ENCODE measurements at regions not wholly inside any gene's neighbourhood (a gene's known extent, or its start where the extent isn't known, plus 50 kb on each side); places are given as distances from the start of the nearest gene placed in this dataset.
"Not testable (repeated sequence)": the region's sequence is repeated elsewhere in the genome, so short reads cannot be mapped to it uniquely, and the experiment has no call there.

GRCh38 chr6:25157183-25157582 lies 122.0 kb upstream of the CARMIL1 start:
- DNase-seq (ENCODE audit: low read depth in 2 of 2): no peak

DNA sequence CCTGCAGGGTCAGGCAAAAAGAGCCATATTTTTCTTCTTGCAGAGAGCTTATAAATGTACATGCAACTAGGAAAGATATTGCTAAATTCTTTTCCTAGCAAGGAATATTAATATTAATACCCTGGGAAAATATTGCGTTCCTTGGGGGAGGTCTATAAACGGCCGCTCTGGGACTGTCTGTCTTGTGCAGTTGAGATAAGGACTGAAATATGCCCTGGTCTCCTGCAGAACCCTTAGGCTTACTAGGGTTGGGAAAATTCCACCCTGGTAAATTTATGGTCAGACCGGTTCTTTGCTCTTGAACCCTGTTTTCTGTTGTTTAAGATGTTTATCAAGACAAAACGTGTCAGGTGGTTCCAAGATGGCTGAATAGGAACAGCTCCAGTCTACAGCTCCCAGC lies 121.3 kb upstream of the CARMIL1 start:
- no peak for DNase-seq (ENCODE audit: low read depth in 2 of 2)

- not testable (repeated sequence) for DNase-seq (ENCODE audit: low read depth in 2 of 2)
Measured at GRCh38 chr6:25160134-25160533, 119.0 kb upstream of the CARMIL1 start.

GRCh38 chr6:25165177-25165576 lies 114.0 kb upstream of the CARMIL1 start:
- no peak for DNase-seq (ENCODE audit: low read depth in 2 of 2)

GRCh38 chr6:25165800-25166199 lies 113.4 kb upstream of the CARMIL1 start:
- DNase-seq (ENCODE audit: low read depth in 2 of 2): no peak

DNA sequence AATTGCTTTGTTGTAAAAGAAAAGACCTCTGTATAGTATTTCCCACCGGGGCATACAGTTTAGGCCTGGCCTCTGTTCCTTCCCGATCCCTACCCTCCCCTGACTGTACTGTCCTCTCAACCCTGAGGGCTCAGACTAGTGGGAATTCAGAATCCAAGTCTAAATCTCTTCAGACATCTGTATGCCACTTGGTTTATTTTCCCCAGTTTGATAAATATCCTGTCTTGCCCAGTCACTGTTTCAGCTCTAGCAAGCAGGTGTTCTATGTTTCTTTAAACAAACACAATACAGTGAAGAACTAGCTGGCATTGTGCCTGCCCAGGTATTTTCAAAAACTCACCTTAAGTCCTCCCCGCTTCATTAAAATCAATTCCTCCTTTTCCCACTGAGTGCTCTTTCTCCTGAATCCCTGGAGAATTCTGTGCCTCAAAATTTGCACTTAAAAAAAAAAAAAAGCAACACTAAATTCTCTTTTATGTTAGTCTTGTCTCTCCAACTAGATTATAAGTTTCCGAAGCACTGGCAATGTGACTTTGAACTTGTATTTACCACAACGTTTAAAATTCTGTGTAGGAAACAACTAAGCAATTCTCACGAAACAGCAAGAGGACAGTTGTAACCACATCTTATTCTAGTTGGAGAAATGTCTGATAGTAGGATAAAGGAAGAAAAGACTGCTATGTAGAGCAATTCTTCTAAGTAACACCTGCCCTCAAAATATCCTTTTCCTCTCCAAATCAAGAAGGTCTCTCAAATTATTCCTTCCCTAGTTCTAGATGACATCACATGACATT lies 112.0 kb upstream of the CARMIL1 start:
- no peak for DNase-seq (ENCODE audit: low read depth in 2 of 2)

DNA sequence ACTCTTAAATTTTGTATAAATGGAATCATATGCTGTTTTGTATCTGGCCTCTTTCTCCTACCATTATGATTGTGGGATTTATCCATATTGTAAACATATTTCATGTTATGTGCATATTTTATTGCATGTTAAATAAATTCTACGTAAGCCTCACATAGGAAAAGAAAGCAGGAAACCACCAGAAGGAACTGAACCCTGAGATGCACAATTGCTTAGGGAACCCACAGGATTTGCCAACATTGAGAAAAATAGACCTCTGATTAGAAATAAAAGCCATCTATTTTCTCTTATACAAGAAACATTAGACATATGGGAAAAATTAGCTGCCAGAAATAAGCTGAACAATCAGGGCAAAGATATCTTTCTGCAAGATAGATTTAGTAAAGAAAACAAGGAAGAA lies 111.2 kb upstream of the CARMIL1 start:
- no peak for DNase-seq (ENCODE audit: low read depth in 2 of 2)

GRCh38 chr6:25168637-25169036 lies 110.5 kb upstream of the CARMIL1 start:
- DNase-seq (ENCODE audit: low read depth in 2 of 2): no peak

DNA sequence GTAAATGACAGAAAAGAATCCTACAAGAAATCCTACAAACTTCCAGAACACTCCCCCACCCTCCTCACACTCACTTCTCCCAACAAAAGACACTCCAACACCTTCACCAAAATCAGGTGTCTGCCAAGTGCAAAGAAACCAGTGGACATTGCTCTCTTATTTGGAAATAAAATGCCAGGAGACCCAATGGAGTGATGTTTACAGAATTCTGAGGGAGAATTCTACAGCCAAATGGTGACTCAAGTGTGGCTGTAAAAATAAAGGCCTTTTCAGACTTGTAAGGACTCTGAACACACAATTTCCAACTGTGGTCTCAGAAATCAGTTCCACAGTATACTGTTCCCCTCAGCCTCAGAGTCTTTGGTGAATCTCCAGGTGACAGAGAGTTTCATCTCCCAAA lies 109.6 kb upstream of the CARMIL1 start:
- no peak for DNase-seq (ENCODE audit: low read depth in 2 of 2)

GRCh38 chr6:25169961-25170360 lies 109.2 kb upstream of the CARMIL1 start:
- no peak for DNase-seq (ENCODE audit: low read depth in 2 of 2)

DNA sequence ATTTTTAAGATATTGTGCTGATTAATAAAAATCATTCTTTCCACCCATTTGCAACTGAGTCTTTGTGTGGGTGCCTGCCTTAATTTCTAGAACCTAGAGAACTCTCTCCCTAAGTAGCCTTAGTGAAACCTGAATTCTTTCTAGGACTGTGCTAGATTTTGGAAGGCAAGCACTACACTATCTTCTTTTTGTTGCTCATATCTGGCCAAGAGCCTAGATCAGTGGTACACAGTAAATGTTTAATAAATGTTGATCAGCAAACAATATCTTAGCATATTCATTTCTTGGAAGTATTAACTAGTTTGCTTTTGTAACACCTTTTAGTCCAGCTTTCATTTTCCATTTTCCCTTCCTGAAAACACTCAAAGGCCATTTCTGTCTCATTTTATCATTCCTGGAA lies 108.5 kb upstream of the CARMIL1 start:
- no peak for DNase-seq (ENCODE audit: low read depth in 2 of 2)

GRCh38 chr6:25171301-25171700 lies 107.9 kb upstream of the CARMIL1 start:
- no peak for DNase-seq (ENCODE audit: low read depth in 2 of 2)

DNA sequence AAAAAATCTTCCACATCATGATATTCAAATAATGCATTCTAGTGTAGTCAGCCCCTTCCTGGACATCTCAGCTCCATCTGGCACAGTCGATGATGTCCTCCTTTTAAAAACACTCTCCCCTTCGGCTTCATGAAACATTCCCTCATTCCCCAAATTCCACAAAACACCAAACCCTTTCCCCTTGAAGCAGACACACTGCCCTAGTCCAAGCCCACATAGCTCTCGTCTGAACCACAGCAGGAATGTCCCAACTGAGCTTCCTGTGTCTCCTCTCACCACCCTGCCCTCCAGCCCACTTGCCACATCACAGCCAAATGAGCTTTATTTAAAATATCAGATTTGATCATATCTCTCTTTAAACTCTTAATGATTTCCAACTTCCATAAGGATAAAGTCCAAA lies 106.4 kb upstream of the CARMIL1 start:
- no peak for DNase-seq (ENCODE audit: low read depth in 2 of 2)

- DNase-seq (ENCODE audit: low read depth in 2 of 2): no peak
Measured at GRCh38 chr6:25173246-25173645, 105.9 kb upstream of the CARMIL1 start.

- no peak for DNase-seq (ENCODE audit: low read depth in 2 of 2)
Measured at GRCh38 chr6:25173951-25174474, 105.2 kb upstream of the CARMIL1 start.

DNA sequence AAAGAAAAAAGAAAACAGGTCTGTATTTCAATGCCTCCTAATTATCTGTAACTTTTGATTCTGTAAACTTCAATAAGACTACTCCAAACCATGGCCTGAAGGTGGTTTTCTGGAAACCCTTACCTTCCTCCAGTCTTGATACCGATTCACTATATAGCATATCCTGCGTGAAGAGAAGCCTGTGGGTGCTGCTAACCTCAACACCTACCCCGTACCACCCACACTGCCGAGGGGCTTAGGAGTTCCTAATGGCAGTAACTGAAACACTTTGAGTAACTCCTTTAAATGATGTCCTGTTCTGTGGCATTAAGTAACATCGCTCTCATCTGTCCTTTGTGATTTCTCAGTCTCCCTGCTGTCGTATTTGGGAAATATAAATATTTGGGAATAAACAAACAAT lies 104.5 kb upstream of the CARMIL1 start:
- no peak for DNase-seq (ENCODE audit: low read depth in 2 of 2)

DNA sequence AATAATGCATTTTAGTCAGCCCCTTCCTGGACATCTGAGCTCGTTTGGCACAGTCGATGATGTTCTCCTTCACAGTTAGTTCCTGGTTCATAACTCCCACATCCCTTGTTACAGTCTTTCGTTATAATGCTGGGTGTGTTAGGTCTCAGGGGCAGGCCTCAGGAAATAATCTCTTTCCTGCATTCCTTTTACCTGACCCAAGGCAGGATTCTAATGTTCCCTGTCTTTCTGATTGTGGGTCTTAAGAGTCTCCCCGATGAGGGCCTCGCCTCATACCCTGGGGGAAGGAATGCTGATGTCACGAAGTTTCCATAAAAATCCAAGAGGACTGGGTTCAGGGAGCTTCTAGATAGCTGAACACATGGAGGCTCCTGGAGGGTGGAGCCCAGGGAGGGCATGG lies 104.0 kb upstream of the CARMIL1 start:
- DNase-seq (ENCODE audit: low read depth in 2 of 2): no peak

DNA sequence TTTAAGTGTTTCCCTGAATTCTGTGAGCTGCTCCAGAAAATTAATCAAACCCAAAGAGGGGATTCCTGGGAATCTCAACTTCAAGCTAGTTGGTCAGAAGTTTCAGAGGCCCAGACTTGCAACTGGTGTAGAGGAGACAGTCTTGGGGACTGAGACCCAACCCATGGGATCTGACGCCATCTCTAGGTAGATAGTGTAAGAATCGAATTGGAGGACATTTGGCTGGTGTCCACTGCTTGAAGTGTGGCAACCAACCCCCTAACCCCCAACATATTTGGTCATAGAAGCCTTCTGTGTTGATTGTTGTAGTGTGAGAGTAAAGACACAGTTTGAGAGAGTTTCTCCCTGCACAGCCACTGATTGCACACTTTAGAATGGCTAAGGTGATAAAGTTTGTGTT lies 103.5 kb upstream of the CARMIL1 start:
- no peak for DNase-seq (ENCODE audit: low read depth in 2 of 2)

- no peak for DNase-seq (ENCODE audit: low read depth in 2 of 2)
Measured at GRCh38 chr6:25176466-25176865, 102.7 kb upstream of the CARMIL1 start.

GRCh38 chr6:25177500-25178028 lies 101.6 kb upstream of the CARMIL1 start:
- DNase-seq (ENCODE audit: low read depth in 2 of 2): no peak

DNA sequence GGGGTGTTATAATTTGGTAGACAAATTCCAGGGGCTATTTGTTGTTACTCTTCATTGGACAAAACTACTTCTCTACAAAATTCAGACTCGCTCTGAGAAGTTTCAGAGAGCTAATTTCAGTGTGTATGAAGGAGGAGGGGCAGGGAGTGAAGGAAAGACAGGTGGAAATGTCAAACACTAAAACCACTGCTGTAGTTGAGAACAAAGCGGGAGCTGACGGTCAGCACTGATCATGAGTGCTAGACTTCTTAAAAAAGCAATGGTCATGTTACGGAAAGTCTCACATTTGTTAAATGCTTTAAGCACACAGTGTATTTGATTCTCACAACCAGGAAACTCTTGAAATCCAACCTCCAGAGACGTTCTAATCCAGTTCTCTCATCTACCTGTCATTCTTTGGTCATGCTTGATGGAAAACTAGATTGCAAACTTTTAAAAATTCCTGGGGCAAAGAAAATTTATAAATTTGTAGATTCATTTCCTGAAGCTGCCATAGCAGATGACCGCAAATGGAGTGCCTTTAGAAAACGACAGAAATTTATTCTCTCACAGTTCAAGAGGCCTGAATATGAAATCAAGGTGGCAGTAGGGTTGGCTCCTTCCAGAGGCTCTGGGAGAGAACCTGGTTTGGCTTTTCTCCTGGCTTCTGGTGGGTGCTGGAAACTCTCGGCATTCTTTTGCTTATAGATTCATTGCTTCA lies 100.7 kb upstream of the CARMIL1 start:
- no peak for DNase-seq (ENCODE audit: low read depth in 2 of 2)

GRCh38 chr6:25179051-25179778 lies 100.0 kb upstream of the CARMIL1 start:
- DNase-seq (ENCODE audit: low read depth in 2 of 2): no peak

Measured in stimulated activated CD8-positive, alpha-beta memory T cell treated with anti-CD3 and anti-CD28 coated beads, Interleukin-2, amount 100 ng/mL, for 48 hours (primary cell).